ENCODE measurements at regions not wholly inside any gene's neighbourhood (a gene's known extent, or its start where the extent isn't known, plus 50 kb on each side); places are given as distances from the start of the nearest gene placed in this dataset.
A peak's percentile ranks its signal among the peaks of the same experiment; 100 is the strongest.

GRCh38 chr1:94620345-94621031 lies 78.9 kb upstream of the F3 start:
- Histone ChIP-seq H3K27ac (replicated peaks) (no peak overlapping the region), H3K4me3 (replicated peaks; ENCODE audit: insufficient read depth, low read length) (no peak overlapping the region), H3K27me3 (ENCODE audit: insufficient read depth, poor library complexity, severe bottlenecking) (no peaks in the 10 kb centered on the region)
- DNase-seq (ENCODE audit: low read depth in 1 of 2, low spot score in 1 of 2) = no peak
- no peak for TF ChIP-seq REST (IDR thresholded peaks at IDR 0.05; ENCODE audit: insufficient replicate concordance, low read depth)
- TF ChIP-seq CTCF (IDR thresholded peaks at IDR 0.05; ENCODE audit: insufficient read depth, low read length) = no peak
- no peak for TF ChIP-seq SPI1 (IDR thresholded peaks at IDR 0.05; ENCODE audit: borderline replicate concordance, low read depth)
- no peak for TF ChIP-seq GABPA (IDR thresholded peaks at IDR 0.05; ENCODE audit: low read depth)
- no peak for TF ChIP-seq POLR2AphosphoS5 (IDR thresholded peaks at IDR 0.05; ENCODE audit: low read depth)

- TF ChIP-seq GABPA (IDR thresholded peaks at IDR 0.05; ENCODE audit: low read depth) (no peak), CTCF (IDR thresholded peaks at IDR 0.05; ENCODE audit: insufficient read depth, low read length) (no peak), REST (IDR thresholded peaks at IDR 0.05; ENCODE audit: insufficient replicate concordance, low read depth) (no peak), POLR2AphosphoS5 (IDR thresholded peaks at IDR 0.05; ENCODE audit: low read depth) (no peak), SPI1 (IDR thresholded peaks at IDR 0.05; ENCODE audit: borderline replicate concordance, low read depth) (no peak)
- H3K27me3 ChIP-seq (ENCODE audit: insufficient read depth, poor library complexity, severe bottlenecking) = no peaks in the 10 kb centered on the region
- DNase-seq (ENCODE audit: low read depth in 1 of 2, low spot score in 1 of 2) = no peak
- H3K27ac ChIP-seq (replicated peaks) = no peak overlapping the region
- H3K4me3 ChIP-seq (replicated peaks; ENCODE audit: insufficient read depth, low read length) = no peak overlapping the region
Measured at GRCh38 chr1:94619731-94620130, 78.2 kb upstream of the F3 start.

- no peaks in the 10 kb centered on the region for H3K27me3 ChIP-seq (ENCODE audit: insufficient read depth, poor library complexity, severe bottlenecking)
- H3K27ac ChIP-seq (replicated peaks) = no peak overlapping the region
- TF ChIP-seq REST (IDR thresholded peaks at IDR 0.05; ENCODE audit: insufficient replicate concordance, low read depth) (peak; percentile 77), POLR2AphosphoS5 (IDR thresholded peaks at IDR 0.05; ENCODE audit: low read depth) (no peak), CTCF (IDR thresholded peaks at IDR 0.05; ENCODE audit: insufficient read depth, low read length) (no peak), GABPA (IDR thresholded peaks at IDR 0.05; ENCODE audit: low read depth) (no peak)
- no peak for DNase-seq (ENCODE audit: low read depth in 1 of 2, low spot score in 1 of 2)
- H3K4me3 ChIP-seq (replicated peaks; ENCODE audit: insufficient read depth, low read length) = no peak overlapping the region
Measured at GRCh38 chr1:94617957-94618739, 76.6 kb upstream of the F3 start.
